GM12878 (cell line): ENCODE measurements at regions not wholly inside any gene's neighbourhood (a gene's known extent, or its start where the extent isn't known, plus 50 kb on each side); places are given as distances from the start of the nearest gene placed in this dataset.

Source experiments
- ATAC-seq: fragments of 200-7000 bp; cut with Tn5 transposase; 3 replicates; pipeline ENCODE4 v1.9.1; 2020; ENCODE audit warnings: mild to moderate bottlenecking, moderate library complexity
- BruUV-seq: library from RNA; stranded (reverse); fragments of 400-500 nt; replicated peaks from 2 replicates; lab custom pipeline; 2021; lab: Mats Ljungman, UMichigan
- CTCF ChIA-PET: fragments of 300-600 bp; sonication (Branson Sonifier 250); formaldehyde crosslinking; extraction: SDS; loops from one replicate; lab custom pipeline; 2021; ENCODE audit warnings: inconsistent platforms; lab: Yijun Ruan, JAX
- POLR2A ChIA-PET: fragments of 350-600 bp; formaldehyde crosslinking; extraction: SDS; loops from one replicate; lab custom pipeline; 2021; ENCODE audit warnings: inconsistent platforms; lab: Charles Lee
- RAD21 ChIA-PET: fragments of 300-600 bp; sonication (Branson Sonifier 250); formaldehyde crosslinking; loops from one replicate; lab custom pipeline; 2023; ENCODE audit warnings: antibody characterized with exemption; ENCODE audit not compliant: unreplicated experiment; lab: Charles Lee
- SMC1A ChIA-PET: fragments of 300-600 bp; sonication (Branson Sonifier 250); formaldehyde crosslinking; loops from one replicate; lab custom pipeline; 2023; ENCODE audit not compliant: unreplicated experiment, uncharacterized antibody; lab: Charles Lee
- DNase-seq: peaks from one replicate; pipeline ENCODE4 v3.0.0-alpha.2; 2011; ENCODE audit warnings: low read depth, low spot score
- FAIRE-seq: peaks from 3 replicates; lab custom pipeline; 2011; peaks lifted over from hg19 to GRCh38; lab: Jason Lieb, UNC
- H2AFZ ChIP-seq: 2 replicates; pipeline ENCODE4 v1.6.0; 2011; ENCODE audit warnings: low read depth, low read length, control low read depth; ENCODE audit not compliant: control insufficient read depth
- H3K27ac ChIP-seq: 2 replicates; pipeline ENCODE4 v1.5.1; 2011; ENCODE audit warnings: control low read depth; ENCODE audit not compliant: control insufficient read depth, insufficient read depth
- H3K27me3 ChIP-seq, 2 experiments: replicated peaks in 1 of 2; 2 replicates each; pipeline versions ENCODE4 v1.6.0 to v1.6.1; 2011; ENCODE audit warnings: low read length in 1 of 2; ENCODE audit not compliant: control insufficient read depth in 2 of 2, insufficient read depth in 2 of 2
- H3K36me3 ChIP-seq, 2 experiments: 2 replicates each; pipeline ENCODE4 v1.5.1; 2011; ENCODE audit warnings: low read length in 1 of 2; ENCODE audit not compliant: control insufficient read depth in 2 of 2, insufficient read depth in 2 of 2
- H3K4me1 ChIP-seq: 2 replicates; pipeline ENCODE4 v1.6.1; 2011; ENCODE audit warnings: mild to moderate bottlenecking, low read length, moderate library complexity, mixed read lengths; ENCODE audit not compliant: control insufficient read depth, insufficient read depth
- H3K4me2 ChIP-seq: 2 replicates; pipeline ENCODE4 v1.6.0; 2011; ENCODE audit warnings: control low read depth; ENCODE audit not compliant: control insufficient read depth, insufficient read depth
- H3K4me3 ChIP-seq: fragments of 200-600 bp; sonication (generic); 2 replicates; pipeline ENCODE4 v1.5.1; 2016
- H3K79me2 ChIP-seq: 2 replicates; pipeline ENCODE4 v1.6.0; 2011; ENCODE audit warnings: low read length; ENCODE audit not compliant: control insufficient read depth, insufficient read depth
- H3K9ac ChIP-seq: 2 replicates; pipeline ENCODE4 v1.8.0; 2011; ENCODE audit warnings: low read length, control low read depth, mixed read lengths; ENCODE audit not compliant: control insufficient read depth, insufficient read depth
- H3K9me3 ChIP-seq: replicated peaks from 3 replicates; pipeline ENCODE4 v1.5.1; 2011; ENCODE audit warnings: mild to moderate bottlenecking, low read length; ENCODE audit not compliant: control insufficient read depth, insufficient read depth
- H4K20me1 ChIP-seq: 2 replicates; pipeline ENCODE4 v1.6.0; 2011; ENCODE audit not compliant: control insufficient read depth, insufficient read depth
- CREB1 ChIP-seq: IDR thresholded peaks from 2 replicates; pipeline ENCODE4 v1.6.1; 2012; ENCODE audit warnings: low read depth, mild to moderate bottlenecking, inconsistent platforms
- HSF1 ChIP-seq: fragments of 150-350 bp; IDR thresholded peaks from 2 replicates; pipeline ENCODE4 v1.6.1; 2014; ENCODE audit warnings: mild to moderate bottlenecking, low read depth, low read length
- IKZF2 ChIP-seq, 2 experiments: fragments of 450-650 bp; IDR thresholded peaks; 2 replicates each; pipeline ENCODE4 v1.6.1; 2017; ENCODE audit warnings: mild to moderate bottlenecking in 2 of 2, moderate library complexity in 2 of 2
- LARP7 ChIP-seq: fragments of 450-650 bp; IDR thresholded peaks from 2 replicates; pipeline ENCODE4 v1.6.1; 2017; ENCODE audit warnings: mild to moderate bottlenecking
- PBX3 ChIP-seq: IDR thresholded peaks from 2 replicates; pipeline ENCODE4 v1.6.1; 2011; ENCODE audit warnings: mild to moderate bottlenecking, low read depth, low read length, moderate library complexity; ENCODE audit not compliant: insufficient replicate concordance
- RUNX3 ChIP-seq: IDR thresholded peaks from 2 replicates; pipeline ENCODE4 v1.6.1; 2012; ENCODE audit warnings: low read length, inconsistent platforms
- SREBF2 ChIP-seq: IDR thresholded peaks from 2 replicates; pipeline ENCODE4 v1.6.1; 2012; ENCODE audit warnings: mild to moderate bottlenecking, low read length
- STAT1 ChIP-seq: fragments of 450-650 bp; conservative IDR thresholded peaks from 2 replicates; pipeline ENCODE4 v1.6.1; 2014; ENCODE audit warnings: antibody characterized with exemption, mild to moderate bottlenecking
- USF1 ChIP-seq: IDR thresholded peaks from 2 replicates; pipeline ENCODE4 v1.6.1; 2011; ENCODE audit warnings: borderline replicate concordance, low read depth, mild to moderate bottlenecking, moderate library complexity, mixed read lengths, low read length; ENCODE audit not compliant: insufficient read depth; ENCODE audit errors: extremely low read length
- WGBS: methylation state at CpG from one replicate; pipeline ENCODE4 v1.1.6; 2016; ENCODE audit warnings: low lambda C conversion rate; ENCODE audit not compliant: insufficient replicate concordance, insufficient coverage; ENCODE audit errors: missing lambda C conversion rate; 5-methylcytosine and 5-hydroxymethylcytosine counted together
- in situ Hi-C: fragments of 300-500 bp; cut with MboI; formaldehyde crosslinking; loops from 9 replicates; pipeline ENCODE4 v1.14.3; 2018; ENCODE audit warnings: mixed read lengths
- intact Hi-C: fragments of 100-400 bp; cut with micrococcal nuclease; formaldehyde crosslinking; loops from one replicate; pipeline ENCODE4 v1.14.2; 2022; ENCODE audit not compliant: unreplicated experiment

- H3K36me3 ChIP-seq = no peaks in the 10 kb centered on the region
- WGBS = 2% methylated on average over 3 of the region's 3 CpGs
- H3K4me2 ChIP-seq = no peak overlapping the region
- no peak overlapping the region for H3K4me3 ChIP-seq
- no peak overlapping the region for H2AFZ ChIP-seq
- intact Hi-C loops (no loop called here), in situ Hi-C loops (no loop called here)
- FAIRE-seq = no peak
- H3K79me2 ChIP-seq = no peaks in the 10 kb centered on the region
- DNase-seq = no peak
- ChIA-PET CTCF (interaction anchor here (0.9 kb wide), 1 partner anchor 96 kb away, joined by 3 read pairs; no protein-coding TSS in a partner anchor), RAD21 (no interaction called here), POLR2A (no interaction called here), SMC1A (interaction anchor here (1.2 kb wide), 1 partner anchor 17 kb away, joined by 3 read pairs; no protein-coding TSS in a partner anchor)
- ATAC-seq = no peak
- BruUV-seq = no TSS peak
- H3K9ac ChIP-seq = no peak overlapping the region
- no peaks in the 10 kb centered on the region for H3K27me3 ChIP-seq
- H4K20me1 ChIP-seq = no peaks in the 10 kb centered on the region
- H3K27ac ChIP-seq = no peak overlapping the region
- TF ChIP-seq SREBF2 (no peak), RUNX3 (no peak), STAT1 (no peak), HSF1 (no peak), PBX3 (no peak), USF1 (no peak), IKZF2 (IDR thresholded peaks at IDR 0.05) (no peak), LARP7 (no peak), CREB1 (no peak)
- H3K9me3 ChIP-seq = no peaks in the 10 kb centered on the region
- no peaks in the 10 kb centered on the region for H3K4me1 ChIP-seq
Observed at GRCh38 chr1:239802275-239802674, 289.4 kb upstream of the FMN2 start.
